Loucy (cell line): ENCODE measurements at regions not wholly inside any gene's neighbourhood (a gene's known extent, or its start where the extent isn't known, plus 50 kb on each side); places are given as distances from the start of the nearest gene placed in this dataset.

Source experiments
- H2AFZ ChIP-seq: fragments of 200-600 bp; sonication (generic); 2 replicates; pipeline ENCODE4 v1.6.0; 2016; ENCODE audit warnings: antibody characterized with exemption, mild to moderate bottlenecking, low read length, moderate library complexity
- H3F3A ChIP-seq: fragments of 200-600 bp; 2 replicates; pipeline ENCODE4 v1.6.0; 2016; ENCODE audit warnings: antibody characterized with exemption, low read depth, mild to moderate bottlenecking
- H3K27me3 ChIP-seq: fragments of 200-600 bp; sonication (generic); 2 replicates; pipeline ENCODE4 v1.6.1; 2014; ENCODE audit warnings: low read length, mild to moderate bottlenecking; ENCODE audit not compliant: insufficient read depth, poor library complexity, severe bottlenecking
- H3K36me3 ChIP-seq: fragments of 200-600 bp; sonication (generic); 2 replicates; pipeline ENCODE4 v1.6.1; 2016; ENCODE audit warnings: low read length; ENCODE audit not compliant: insufficient read depth
- H3K4me1 ChIP-seq: fragments of 200-600 bp; sonication (generic); 2 replicates; pipeline ENCODE4 v1.5.1; 2014; ENCODE audit warnings: low read length, mild to moderate bottlenecking; ENCODE audit not compliant: insufficient read depth, poor library complexity, severe bottlenecking
- H3K4me2 ChIP-seq: fragments of 200-600 bp; sonication (generic); 2 replicates; pipeline ENCODE4 v1.6.0; 2014; ENCODE audit warnings: antibody characterized with exemption, low read length, low read depth, mild to moderate bottlenecking; ENCODE audit not compliant: poor library complexity, severe bottlenecking
- H3K4me3 ChIP-seq: fragments of 200-600 bp; sonication (generic); 2 replicates; pipeline ENCODE4 v1.5.1; 2014; ENCODE audit warnings: low read length, mild to moderate bottlenecking, mixed read lengths; ENCODE audit not compliant: poor library complexity, severe bottlenecking
- H3K79me2 ChIP-seq: fragments of 200-600 bp; sonication (generic); 2 replicates; pipeline ENCODE4 v1.6.1; 2014; ENCODE audit warnings: low read length; ENCODE audit not compliant: insufficient read depth
- H3K9ac ChIP-seq: fragments of 200-600 bp; sonication (generic); 2 replicates; pipeline ENCODE4 v1.6.0; 2014; ENCODE audit warnings: mild to moderate bottlenecking, low read depth, low read length, moderate library complexity; ENCODE audit not compliant: poor library complexity, severe bottlenecking
- H3K9me2 ChIP-seq: fragments of 200-600 bp; sonication (generic); replicated peaks from 2 replicates; pipeline ENCODE4 v1.6.1; 2016; ENCODE audit warnings: low read depth, low read length, mixed read lengths
- H3K9me3 ChIP-seq: fragments of 200-600 bp; sonication (generic); 2 replicates; pipeline ENCODE4 v1.6.1; 2014; ENCODE audit warnings: mild to moderate bottlenecking, antibody characterized with exemption, low read length, low read depth; ENCODE audit not compliant: insufficient read depth
- H4K20me1 ChIP-seq: fragments of 200-600 bp; sonication (generic); 2 replicates; pipeline ENCODE4 v1.6.0; 2014; ENCODE audit warnings: antibody characterized with exemption, low read length, mild to moderate bottlenecking; ENCODE audit not compliant: insufficient read depth, poor library complexity, severe bottlenecking
- EZH2phosphoT487 ChIP-seq: fragments of 200-600 bp; IDR thresholded peaks from 2 replicates; pipeline ENCODE4 v1.6.1; 2018; ENCODE audit warnings: antibody characterized with exemption, mild to moderate bottlenecking, moderate library complexity, borderline replicate concordance
- TF ChIP-seq, protein P1 (sequence below): fragments of 200-600 bp; sonication (generic); conservative IDR thresholded peaks from 2 replicates; pipeline ENCODE4 v1.5.1; 2014; ENCODE audit warnings: mild to moderate bottlenecking, antibody characterized with exemption, low read length

DNA sequence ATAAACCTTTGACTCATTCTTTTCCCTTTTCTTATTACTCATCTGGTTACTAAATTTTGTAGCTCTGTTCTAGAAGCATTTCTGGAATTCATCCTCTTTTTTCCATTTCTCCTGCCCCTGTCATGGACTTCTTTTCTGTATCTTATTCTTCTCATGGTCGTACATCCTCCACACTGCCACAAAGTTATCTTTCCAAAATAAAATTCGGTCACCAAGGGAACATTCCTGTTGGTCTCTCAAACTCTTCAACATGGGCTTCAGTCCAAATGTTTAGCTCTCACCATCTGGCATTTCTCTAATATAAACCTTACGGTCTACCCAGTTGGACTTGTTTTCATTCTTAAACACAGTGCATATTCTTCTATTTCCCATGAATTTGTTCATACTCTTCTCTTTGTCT, 428.8 kb upstream of the ID4 start:
- H2AFZ ChIP-seq = no peak overlapping the region
- no peak overlapping the region for H3K4me3 ChIP-seq
- no peak for TF ChIP-seq EZH2phosphoT487
- TF ChIP-seq, protein P1, sequence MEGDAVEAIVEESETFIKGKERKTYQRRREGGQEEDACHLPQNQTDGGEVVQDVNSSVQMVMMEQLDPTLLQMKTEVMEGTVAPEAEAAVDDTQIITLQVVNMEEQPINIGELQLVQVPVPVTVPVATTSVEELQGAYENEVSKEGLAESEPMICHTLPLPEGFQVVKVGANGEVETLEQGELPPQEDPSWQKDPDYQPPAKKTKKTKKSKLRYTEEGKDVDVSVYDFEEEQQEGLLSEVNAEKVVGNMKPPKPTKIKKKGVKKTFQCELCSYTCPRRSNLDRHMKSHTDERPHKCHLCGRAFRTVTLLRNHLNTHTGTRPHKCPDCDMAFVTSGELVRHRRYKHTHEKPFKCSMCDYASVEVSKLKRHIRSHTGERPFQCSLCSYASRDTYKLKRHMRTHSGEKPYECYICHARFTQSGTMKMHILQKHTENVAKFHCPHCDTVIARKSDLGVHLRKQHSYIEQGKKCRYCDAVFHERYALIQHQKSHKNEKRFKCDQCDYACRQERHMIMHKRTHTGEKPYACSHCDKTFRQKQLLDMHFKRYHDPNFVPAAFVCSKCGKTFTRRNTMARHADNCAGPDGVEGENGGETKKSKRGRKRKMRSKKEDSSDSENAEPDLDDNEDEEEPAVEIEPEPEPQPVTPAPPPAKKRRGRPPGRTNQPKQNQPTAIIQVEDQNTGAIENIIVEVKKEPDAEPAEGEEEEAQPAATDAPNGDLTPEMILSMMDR = no peak
- H3K4me1 ChIP-seq = no peaks in the 10 kb centered on the region
- H3K9me2 ChIP-seq = no peaks in the 10 kb centered on the region
- H3K9me3 ChIP-seq = no peaks in the 10 kb centered on the region
- no peak overlapping the region for H3K9ac ChIP-seq
- H3F3A ChIP-seq = no peaks in the 10 kb centered on the region
- H3K27me3 ChIP-seq = no peaks in the 10 kb centered on the region
- no peak overlapping the region for H3K4me2 ChIP-seq
- H3K36me3 ChIP-seq = no peaks in the 10 kb centered on the region
- no peaks in the 10 kb centered on the region for H4K20me1 ChIP-seq
- H3K79me2 ChIP-seq = no peaks in the 10 kb centered on the region

DNA sequence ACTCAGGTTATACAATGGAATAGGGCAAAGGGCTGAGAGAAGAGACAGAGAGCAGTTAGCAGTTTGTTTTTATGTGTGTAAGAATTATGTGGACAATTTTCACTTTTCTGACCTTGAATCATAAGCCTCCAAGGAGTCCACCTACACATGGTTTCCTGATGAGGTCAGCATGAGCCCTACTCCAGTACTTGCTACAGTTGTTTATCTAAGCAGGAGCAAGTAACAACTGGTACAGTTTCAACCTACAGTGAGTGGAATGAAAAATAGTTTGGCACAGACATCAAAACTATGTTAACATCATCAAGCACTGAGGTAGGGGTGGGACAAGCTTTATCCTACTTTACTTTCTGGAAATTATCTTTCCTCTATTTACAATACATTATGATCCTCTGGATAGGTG, 426.7 kb upstream of the ID4 start:
- Histone ChIP-seq H3K4me2 (no peak overlapping the region), H3K36me3 (no peaks in the 10 kb centered on the region)

GRCh38 chr6:19413323-19413722, 423.8 kb upstream of the ID4 start:
- no peaks in the 10 kb centered on the region for H3K36me3 ChIP-seq
- H2AFZ ChIP-seq = no peak overlapping the region
- H3K9me2 ChIP-seq = no peaks in the 10 kb centered on the region
- H3K9ac ChIP-seq = no peak overlapping the region
- no peaks in the 10 kb centered on the region for H3F3A ChIP-seq
- H3K4me3 ChIP-seq = no peak overlapping the region
- H3K79me2 ChIP-seq = no peaks in the 10 kb centered on the region
- H4K20me1 ChIP-seq = no peaks in the 10 kb centered on the region
- TF ChIP-seq EZH2phosphoT487 = no peak
- TF ChIP-seq, protein P1 = no peak
- no peaks in the 10 kb centered on the region for H3K4me1 ChIP-seq
- no peak overlapping the region for H3K4me2 ChIP-seq
- no peaks in the 10 kb centered on the region for H3K27me3 ChIP-seq
- no peaks in the 10 kb centered on the region for H3K9me3 ChIP-seq

More for the DNA sequence above, 426.7 kb upstream of the ID4 start:
- Histone ChIP-seq H3K27me3 (no peaks in the 10 kb centered on the region), H3K4me3 (no peak overlapping the region), H3K9ac (no peak overlapping the region), H3K9me3 (no peaks in the 10 kb centered on the region), H4K20me1 (no peaks in the 10 kb centered on the region), H3K4me1 (no peaks in the 10 kb centered on the region), H3K9me2 (no peaks in the 10 kb centered on the region), H3K79me2 (no peaks in the 10 kb centered on the region), H2AFZ (no peak overlapping the region), H3F3A (no peaks in the 10 kb centered on the region)
- no peak for TF ChIP-seq EZH2phosphoT487
- TF ChIP-seq, protein P1 = no peak
